Pancreas (tissue), 10 donors: ENCODE measurements at regions not wholly inside any gene's neighbourhood (a gene's known extent, or its start where the extent isn't known, plus 50 kb on each side); places are given as distances from the start of the nearest gene placed in this dataset.

Experiments used
- ATAC-seq, 4 donors: fragments of 200-7000 bp; cut with Tn5 transposase; one replicate each; pipeline versions ENCODE4 v1.8.0 to v1.9.1; 2020; ENCODE audit warnings: mild to moderate bottlenecking in 4 of 4, moderate library complexity in 4 of 4
- DNase-seq, 6 donors: peaks; one replicate each; pipeline ENCODE4 v3.0.0-alpha.2; 2020
- FAIRE-seq: peaks from 2 replicates; lab custom pipeline; 2012; peaks lifted over from hg19 to GRCh38; lab: Jason Lieb, UNC
- H3K27ac ChIP-seq, 4 donors: fragments of 200-600 bp; sonication (generic); 1 replicate in 3 of 4; 2 replicates in 1 of 4; pipeline versions ENCODE4 v1.5.0 to v1.8.0; 2020
- H3K27me3 ChIP-seq, 4 donors: fragments of 200-600 bp; one replicate each; pipeline ENCODE4 v1.8.0; 2021
- H3K36me3 ChIP-seq, 3 donors: fragments of 200-600 bp; sonication (generic) in 1 of 3; one replicate each; pipeline versions ENCODE4 v1.5.0 to v1.8.0; 2020 to 2021
- H3K4me1 ChIP-seq, 3 donors: fragments of 200-600 bp; one replicate each; pipeline ENCODE4 v1.8.0; 2021
- H3K4me3 ChIP-seq, 4 donors: fragments of 200-600 bp; sonication (generic) in 2 of 4; one replicate each; pipeline versions ENCODE4 v1.5.0 to v1.8.0; 2020 to 2021
- H3K9me3 ChIP-seq, 4 donors: fragments of 200-600 bp; one replicate each; pipeline ENCODE4 v1.8.0; 2021
- CTCF ChIP-seq, 4 donors: fragments of 200-600 bp; sonication (generic) in 3 of 4; IDR thresholded peaks; one replicate each; pipeline versions ENCODE4 v1.5.0 to v1.8.0; 2021; ENCODE audit warnings: antibody characterized with exemption in 4 of 4
- WGBS, 2 donors: extraction: QIAGEN DNeasy Blood & Tissue Kit; methylation state at CpG; one replicate each; pipeline ENCODE4 v1.1.7; 2013; 5-methylcytosine and 5-hydroxymethylcytosine counted together
- intact Hi-C, 3 donors: fragments of 100-400 bp; cut with DNase I; formaldehyde crosslinking; loops; one replicate each; pipeline versions ENCODE4 v1.11.1 to v1.14.2; 2022
- donor health status: healthy with polysubstance abuse.
- donor health status: DM: no; HTN: no; CAD: no; lungs with moderate emphysema.
- donor health status: DM: no; HTN: no; CAD: no.
- donor health status: control.
- donor health status: control.
- donor health status: Bipolar disorder and iron deficiency.
- donor health status: DM: yes; HTN: yes; CAD: no.
- donor health status: DM: no; HTN: no; CAD: no.
- donor health status: DM: no; HTN: no; CAD: no.
- donor health status: DM: yes; HTN: yes; CAD: no.

- no peaks in the 10 kb centered on the region for H3K27me3 ChIP-seq
- intact Hi-C loops: no loop called here
- H3K27ac ChIP-seq: no peak overlapping the region
- ATAC-seq: no peak
- TF ChIP-seq CTCF (IDR thresholded peaks at IDR 0.05): no peak
- H3K4me3 ChIP-seq: no peak overlapping the region
- no peak for FAIRE-seq
- no peaks in the 10 kb centered on the region for H3K9me3 ChIP-seq
- H3K36me3 ChIP-seq: no peaks in the 10 kb centered on the region
- WGBS, 2 donors: 77 to 78% methylated on average over 1 of the region's 1 CpG
- no peak for DNase-seq
- no peaks in the 10 kb centered on the region for H3K4me1 ChIP-seq
These were observed 425.4 kb downstream of the MED13L start for GRCh38 chr12:115852054-115852453.

GRCh38 chr12:115850957-115851356, 426.5 kb downstream of the MED13L start:
- H3K36me3 ChIP-seq: no peaks in the 10 kb centered on the region
- no peak overlapping the region for H3K27ac ChIP-seq
- WGBS, 2 donors: 53 to 56% methylated on average over 1 of the region's 1 CpG
- ATAC-seq: no peak
- H3K9me3 ChIP-seq: no peaks in the 10 kb centered on the region
- H3K4me3 ChIP-seq: no peak overlapping the region
- intact Hi-C loops: no loop called here
- FAIRE-seq: no peak
- H3K4me1 ChIP-seq: no peaks in the 10 kb centered on the region
- no peak for TF ChIP-seq CTCF (IDR thresholded peaks at IDR 0.05)
- DNase-seq: no peak
- no peaks in the 10 kb centered on the region for H3K27me3 ChIP-seq

DNA sequence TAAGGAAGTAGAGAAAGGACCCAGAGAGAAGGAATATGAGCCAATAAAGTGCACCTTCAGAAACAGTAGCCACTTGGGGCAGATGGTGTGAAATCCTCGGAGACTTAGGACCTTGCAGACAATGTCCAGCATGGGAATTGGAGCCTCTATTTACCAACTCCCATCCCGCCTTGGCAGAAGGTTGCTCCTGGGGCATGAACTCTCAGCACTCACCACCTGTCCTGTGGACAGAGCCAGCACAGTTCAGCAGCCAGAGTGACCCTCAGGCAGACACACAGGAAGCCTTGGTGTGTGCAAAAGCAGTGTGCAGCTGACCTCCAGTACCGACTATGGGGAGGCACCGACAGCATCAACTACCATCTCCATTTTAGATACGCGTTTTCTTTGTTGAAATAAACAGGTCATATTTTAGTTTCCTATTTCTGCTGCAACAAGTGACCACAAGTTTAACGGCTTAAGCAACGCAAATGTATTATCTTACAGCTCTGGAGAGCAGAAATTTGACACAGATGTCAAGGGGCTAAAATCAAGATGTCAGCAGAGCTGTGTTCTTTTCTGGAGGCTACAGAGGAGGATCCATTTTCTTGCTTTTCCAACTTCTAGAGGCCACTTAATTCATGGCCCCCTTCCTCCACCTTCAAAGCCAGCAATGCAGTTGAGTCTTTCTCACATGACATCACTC, 428.1 kb downstream of the MED13L start:
- no peak for ATAC-seq
- intact Hi-C loops: no loop called here

DNA sequence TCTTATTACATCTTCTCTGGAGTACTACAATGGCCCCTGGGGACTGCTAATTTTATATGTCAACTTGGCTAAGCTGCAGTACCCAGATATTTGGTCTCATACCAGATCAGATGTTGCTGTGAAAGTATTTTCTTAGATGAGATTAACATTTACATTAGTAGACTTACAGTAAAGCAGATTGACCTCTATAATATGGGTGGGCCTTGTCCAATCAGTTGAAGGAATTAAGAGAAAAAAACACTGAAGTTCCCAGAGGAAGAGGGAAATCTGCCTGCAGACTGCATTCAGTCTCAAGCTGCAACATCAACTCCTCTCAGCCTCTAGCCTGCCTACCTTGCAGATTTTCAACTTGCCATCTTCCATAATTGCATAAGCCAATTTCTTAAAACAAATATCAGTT, 430.1 kb downstream of the MED13L start:
- H3K4me1 ChIP-seq: no peaks in the 10 kb centered on the region
- no peak for TF ChIP-seq CTCF (IDR thresholded peaks at IDR 0.05)
- H3K27ac ChIP-seq: no peak overlapping the region
- no peaks in the 10 kb centered on the region for H3K27me3 ChIP-seq
- ATAC-seq (no peak), DNase-seq (no peak), FAIRE-seq (no peak)
- intact Hi-C loops: no loop called here
- H3K36me3 ChIP-seq: no peaks in the 10 kb centered on the region
- no peak overlapping the region for H3K4me3 ChIP-seq
- H3K9me3 ChIP-seq: no peaks in the 10 kb centered on the region

More for the DNA sequence above, 428.1 kb downstream of the MED13L start:
- Histone ChIP-seq H3K27ac (no peak overlapping the region), H3K27me3 (no peaks in the 10 kb centered on the region), H3K9me3 (no peaks in the 10 kb centered on the region), H3K36me3 (no peaks in the 10 kb centered on the region), H3K4me3 (no peak overlapping the region), H3K4me1 (no peaks in the 10 kb centered on the region)
- no peak for TF ChIP-seq CTCF (IDR thresholded peaks at IDR 0.05)
- 73 to 83% methylated on average over 8 of the region's 8 CpGs for WGBS, 2 donors
- DNase-seq: no peak
- FAIRE-seq: no peak

DNA sequence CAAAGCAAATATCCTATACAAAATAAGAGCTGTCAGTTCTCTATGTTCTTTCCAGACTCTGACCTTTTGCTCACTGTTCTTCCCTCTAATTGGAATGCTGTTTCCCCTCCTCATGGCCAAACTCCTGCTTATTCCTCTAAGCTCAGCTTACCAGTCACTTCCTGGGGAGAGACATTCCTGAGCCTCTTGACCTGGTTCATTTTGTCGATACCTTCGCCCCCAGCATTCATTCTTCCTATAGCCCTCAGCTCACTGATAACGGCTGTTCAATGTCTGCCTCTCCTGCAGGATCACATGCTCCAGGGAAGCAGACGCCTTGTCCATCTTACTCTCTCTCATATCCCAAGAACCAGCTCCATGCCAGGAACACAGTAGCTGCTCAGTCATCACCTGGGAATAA, 431.0 kb downstream of the MED13L start:
- intact Hi-C loops: no loop called here
- DNase-seq: no peak
- no peak overlapping the region for H3K27ac ChIP-seq
- no peak for ATAC-seq
- no peak for FAIRE-seq
- H3K4me3 ChIP-seq: no peak overlapping the region
- no peaks in the 10 kb centered on the region for H3K4me1 ChIP-seq
- no peaks in the 10 kb centered on the region for H3K9me3 ChIP-seq
- H3K36me3 ChIP-seq: no peaks in the 10 kb centered on the region
- 33 to 43% methylated on average over 4 of the region's 4 CpGs for WGBS, 2 donors
- H3K27me3 ChIP-seq: no peaks in the 10 kb centered on the region
- no peak for TF ChIP-seq CTCF (IDR thresholded peaks at IDR 0.05)
